ENCODE measurements at regions not wholly inside any gene's neighbourhood (a gene's known extent, or its start where the extent isn't known, plus 50 kb on each side); places are given as distances from the start of the nearest gene placed in this dataset.

DNA sequence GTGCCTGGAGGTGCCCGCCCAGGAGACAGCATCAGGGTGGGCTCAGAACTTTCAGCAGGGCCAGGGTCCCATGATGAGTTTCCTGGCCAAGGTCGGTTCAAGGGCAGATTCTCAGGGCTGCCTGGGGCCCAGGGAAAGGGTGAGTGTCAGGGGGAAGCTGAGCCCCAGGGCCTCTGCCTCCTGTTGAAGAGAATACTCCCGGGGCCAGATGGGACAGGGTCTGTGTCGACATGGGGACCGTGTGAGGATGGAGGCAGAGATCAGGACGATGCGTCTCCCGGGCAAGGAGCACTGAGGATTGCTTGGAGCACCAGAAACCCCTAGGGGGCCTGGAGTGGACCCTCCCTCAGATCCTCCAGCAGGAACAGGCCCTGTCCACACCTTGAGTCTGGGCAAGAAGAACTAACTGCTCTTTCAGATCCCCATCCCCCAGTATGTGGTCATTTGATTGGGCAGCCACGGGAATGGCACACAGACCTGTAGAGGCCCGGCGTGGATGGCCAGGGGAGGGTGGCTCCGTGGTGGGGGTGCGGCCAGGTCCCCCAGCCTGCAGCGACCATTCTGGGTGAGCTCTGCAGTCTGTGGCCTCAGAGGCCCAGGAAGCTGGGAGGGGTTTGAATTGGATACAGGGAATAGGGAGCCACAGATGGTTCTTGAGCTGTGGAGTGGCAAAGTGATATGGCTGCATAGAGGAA lies 1078.7 kb downstream of the BRD1 start:
- H3K9ac ChIP-seq (ENCODE audit: low read depth, low read length, poor library complexity, severe bottlenecking), result no peak overlapping the region
- H4K20me1 ChIP-seq (ENCODE audit: insufficient read depth, low read length, poor library complexity, severe bottlenecking), result no peaks in the 10 kb centered on the region
- H3K9me2 ChIP-seq (replicated peaks; ENCODE audit: low read depth, low read length), result no peaks in the 10 kb centered on the region
- no peak overlapping the region for H3K4me2 ChIP-seq (ENCODE audit: low read depth, low read length, poor library complexity, severe bottlenecking)
- no peaks in the 10 kb centered on the region for H3K4me1 ChIP-seq (ENCODE audit: insufficient read depth, low read length, poor library complexity, severe bottlenecking)
- no peaks in the 10 kb centered on the region; the same call in 1 of the 2 replicates for H3K9me3 ChIP-seq (ENCODE audit: insufficient read depth, low read depth, low read length)
- H2AFZ ChIP-seq (ENCODE audit: low read length), result no peak overlapping the region
- H3K4me3 ChIP-seq (ENCODE audit: low read length, poor library complexity, severe bottlenecking), result no peak overlapping the region
- no peaks in the 10 kb centered on the region for H3K36me3 ChIP-seq (ENCODE audit: insufficient read depth, low read length)
- no peaks in the 10 kb centered on the region for H3F3A ChIP-seq (ENCODE audit: low read depth)
- no peak for TF ChIP-seq EZH2phosphoT487 (IDR thresholded peaks at IDR 0.05; ENCODE audit: borderline replicate concordance)
- TF ChIP-seq, protein P1, sequence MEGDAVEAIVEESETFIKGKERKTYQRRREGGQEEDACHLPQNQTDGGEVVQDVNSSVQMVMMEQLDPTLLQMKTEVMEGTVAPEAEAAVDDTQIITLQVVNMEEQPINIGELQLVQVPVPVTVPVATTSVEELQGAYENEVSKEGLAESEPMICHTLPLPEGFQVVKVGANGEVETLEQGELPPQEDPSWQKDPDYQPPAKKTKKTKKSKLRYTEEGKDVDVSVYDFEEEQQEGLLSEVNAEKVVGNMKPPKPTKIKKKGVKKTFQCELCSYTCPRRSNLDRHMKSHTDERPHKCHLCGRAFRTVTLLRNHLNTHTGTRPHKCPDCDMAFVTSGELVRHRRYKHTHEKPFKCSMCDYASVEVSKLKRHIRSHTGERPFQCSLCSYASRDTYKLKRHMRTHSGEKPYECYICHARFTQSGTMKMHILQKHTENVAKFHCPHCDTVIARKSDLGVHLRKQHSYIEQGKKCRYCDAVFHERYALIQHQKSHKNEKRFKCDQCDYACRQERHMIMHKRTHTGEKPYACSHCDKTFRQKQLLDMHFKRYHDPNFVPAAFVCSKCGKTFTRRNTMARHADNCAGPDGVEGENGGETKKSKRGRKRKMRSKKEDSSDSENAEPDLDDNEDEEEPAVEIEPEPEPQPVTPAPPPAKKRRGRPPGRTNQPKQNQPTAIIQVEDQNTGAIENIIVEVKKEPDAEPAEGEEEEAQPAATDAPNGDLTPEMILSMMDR (conservative IDR thresholded peaks at IDR 0.05; ENCODE audit: low read length), result no peak
- no peaks in the 10 kb centered on the region for H3K79me2 ChIP-seq (ENCODE audit: insufficient read depth, low read length)
- H3K27me3 ChIP-seq (ENCODE audit: insufficient read depth, low read length, poor library complexity, severe bottlenecking), result no peaks in the 10 kb centered on the region

DNA sequence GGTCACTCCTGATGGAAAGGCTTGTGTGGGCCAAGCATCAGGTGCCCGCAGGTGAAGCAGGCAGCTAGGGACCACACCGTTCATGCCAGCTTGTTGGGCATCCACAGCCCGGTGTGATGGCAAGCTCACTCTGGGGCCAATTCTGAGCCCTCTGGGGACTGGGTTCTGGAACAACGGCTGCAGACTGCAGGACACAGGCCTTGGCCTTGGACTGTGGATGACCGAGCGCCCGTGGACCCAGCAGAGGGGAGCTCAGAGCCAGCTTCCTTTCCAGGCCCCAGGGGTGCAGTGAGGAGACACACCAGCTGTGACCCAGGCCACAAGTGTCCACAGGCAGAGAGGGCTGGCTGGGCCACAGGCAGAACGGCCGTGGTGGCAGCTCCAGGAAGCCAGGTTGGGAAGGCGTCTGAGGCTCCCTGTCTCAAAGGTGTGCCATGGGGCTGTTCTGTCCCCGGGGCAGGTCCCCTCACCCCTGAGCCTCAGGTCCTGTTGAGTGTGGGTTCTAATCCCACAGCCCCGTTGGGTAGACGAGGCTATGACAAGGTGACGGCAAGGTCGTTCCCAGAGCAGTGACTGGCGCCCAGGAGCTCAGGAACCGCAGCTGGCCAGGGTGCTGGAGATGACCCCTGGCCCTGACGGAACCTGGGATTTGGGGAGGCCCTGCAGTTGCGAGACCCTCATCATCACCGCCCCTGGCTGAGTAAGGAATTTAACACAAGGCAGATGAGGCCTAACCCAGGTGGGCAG lies 1079.4 kb downstream of the BRD1 start:
- H3K9ac ChIP-seq (ENCODE audit: low read depth, low read length, poor library complexity, severe bottlenecking), result no peak overlapping the region
- H3K9me3 ChIP-seq (ENCODE audit: insufficient read depth, low read depth, low read length), result no peaks in the 10 kb centered on the region; the same call in 1 of the 2 replicates
- no peaks in the 10 kb centered on the region for H3K36me3 ChIP-seq (ENCODE audit: insufficient read depth, low read length)
- no peaks in the 10 kb centered on the region for H3F3A ChIP-seq (ENCODE audit: low read depth)
- H3K4me1 ChIP-seq (ENCODE audit: insufficient read depth, low read length, poor library complexity, severe bottlenecking), result no peaks in the 10 kb centered on the region
- no peaks in the 10 kb centered on the region for H3K9me2 ChIP-seq (replicated peaks; ENCODE audit: low read depth, low read length)
- no peaks in the 10 kb centered on the region for H4K20me1 ChIP-seq (ENCODE audit: insufficient read depth, low read length, poor library complexity, severe bottlenecking)
- no peak overlapping the region for H3K4me2 ChIP-seq (ENCODE audit: low read depth, low read length, poor library complexity, severe bottlenecking)
- no peak overlapping the region for H2AFZ ChIP-seq (ENCODE audit: low read length)
- no peaks in the 10 kb centered on the region for H3K27me3 ChIP-seq (ENCODE audit: insufficient read depth, low read length, poor library complexity, severe bottlenecking)
- H3K4me3 ChIP-seq (ENCODE audit: low read length, poor library complexity, severe bottlenecking), result no peak overlapping the region
- TF ChIP-seq, protein P1 (conservative IDR thresholded peaks at IDR 0.05; ENCODE audit: low read length), result no peak
- TF ChIP-seq EZH2phosphoT487 (IDR thresholded peaks at IDR 0.05; ENCODE audit: borderline replicate concordance), result no peak
- H3K79me2 ChIP-seq (ENCODE audit: insufficient read depth, low read length), result no peaks in the 10 kb centered on the region

DNA sequence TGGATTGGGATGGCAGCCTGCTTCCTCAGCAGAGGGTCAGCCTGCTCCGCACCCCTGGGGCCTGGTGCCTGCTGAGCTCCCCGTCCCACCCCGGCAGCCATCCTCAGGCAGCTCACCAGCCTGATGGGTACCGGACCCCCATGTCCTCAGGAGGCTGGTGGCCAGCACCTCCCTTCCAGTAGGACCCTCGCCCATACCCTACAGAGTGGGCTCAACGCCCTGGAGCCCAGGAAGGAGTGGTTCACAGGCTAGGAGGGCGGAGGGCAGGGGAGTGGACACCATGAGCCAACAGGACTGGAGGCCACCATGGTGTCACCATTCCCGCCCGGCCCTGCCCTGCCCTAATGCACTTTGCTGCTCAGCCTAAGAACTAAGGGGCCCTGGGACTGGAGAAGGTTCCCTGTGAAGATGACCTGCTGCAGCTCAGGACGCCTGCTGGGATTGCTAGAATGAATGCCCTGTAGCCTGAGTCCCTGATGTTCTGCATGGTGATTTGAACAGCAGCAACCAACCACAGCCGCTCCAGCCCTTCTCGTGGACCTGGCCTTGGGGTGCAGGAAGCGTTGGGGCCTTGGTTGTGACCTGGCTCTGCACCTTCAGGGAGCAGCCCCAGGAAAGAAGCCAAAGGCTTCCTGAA lies 1080.8 kb downstream of the BRD1 start:
- H3K9ac ChIP-seq (ENCODE audit: low read depth, low read length, poor library complexity, severe bottlenecking), result no peak overlapping the region
- H3K4me3 ChIP-seq (ENCODE audit: low read length, poor library complexity, severe bottlenecking), result no peak overlapping the region
- no peaks in the 10 kb centered on the region for H3K27me3 ChIP-seq (ENCODE audit: insufficient read depth, low read length, poor library complexity, severe bottlenecking)
- no peaks in the 10 kb centered on the region for H3K79me2 ChIP-seq (ENCODE audit: insufficient read depth, low read length)
- no peaks in the 10 kb centered on the region for H3F3A ChIP-seq (ENCODE audit: low read depth)
- H3K4me1 ChIP-seq (ENCODE audit: insufficient read depth, low read length, poor library complexity, severe bottlenecking), result no peaks in the 10 kb centered on the region
- no peak for TF ChIP-seq EZH2phosphoT487 (IDR thresholded peaks at IDR 0.05; ENCODE audit: borderline replicate concordance)
- TF ChIP-seq, protein P1 (conservative IDR thresholded peaks at IDR 0.05; ENCODE audit: low read length), result no peak
- no peaks in the 10 kb centered on the region for H3K36me3 ChIP-seq (ENCODE audit: insufficient read depth, low read length)
- no peak overlapping the region for H3K4me2 ChIP-seq (ENCODE audit: low read depth, low read length, poor library complexity, severe bottlenecking)
- H4K20me1 ChIP-seq (ENCODE audit: insufficient read depth, low read length, poor library complexity, severe bottlenecking), result no peaks in the 10 kb centered on the region
- no peak overlapping the region for H2AFZ ChIP-seq (ENCODE audit: low read length)
- no peaks in the 10 kb centered on the region for H3K9me2 ChIP-seq (replicated peaks; ENCODE audit: low read depth, low read length)
- H3K9me3 ChIP-seq (ENCODE audit: insufficient read depth, low read depth, low read length), result no peaks in the 10 kb centered on the region; the same call in 1 of the 2 replicates
